ENCODE measurements at regions not wholly inside any gene's neighbourhood (a gene's known extent, or its start where the extent isn't known, plus 50 kb on each side); places are given as distances from the start of the nearest gene placed in this dataset.
"Not testable (repeated sequence)": the region's sequence is repeated elsewhere in the genome, so short reads cannot be mapped to it uniquely, and the experiment has no call there.

DNA sequence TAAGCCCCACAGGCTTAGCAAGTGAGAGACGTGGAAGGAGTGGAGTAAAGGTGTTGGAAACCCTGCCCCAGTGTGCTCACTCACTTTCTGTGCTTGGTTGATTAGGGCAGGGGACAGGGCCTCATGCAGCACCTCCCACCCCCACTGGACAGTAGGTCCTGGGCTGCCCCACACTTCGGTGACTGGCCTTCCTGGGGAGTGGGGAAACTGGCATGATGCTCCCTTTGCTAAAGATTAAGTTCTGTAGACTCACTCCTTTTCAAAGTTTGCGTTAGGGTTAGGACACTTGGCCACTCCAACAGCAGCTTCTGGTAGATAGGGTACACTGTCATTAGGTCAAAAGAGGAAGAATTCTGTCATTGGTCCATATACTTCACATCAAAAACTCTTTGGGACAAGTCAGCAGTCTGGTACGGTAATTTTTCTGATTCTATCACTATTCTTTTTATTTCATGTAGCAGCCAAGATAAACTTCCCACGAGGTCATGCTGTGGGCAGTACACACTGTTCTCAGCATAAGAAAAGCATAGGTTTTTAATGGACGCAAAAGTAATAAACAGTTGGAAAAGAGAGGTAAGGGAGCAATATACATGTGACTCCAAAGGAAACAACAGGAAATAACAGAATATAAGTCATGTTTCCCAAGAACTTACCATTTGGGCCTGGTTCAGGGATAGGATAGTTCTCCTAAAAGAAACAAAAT is 106.6 kb upstream of the TERB2 start:
- not testable (repeated sequence) for DNase-seq

DNA sequence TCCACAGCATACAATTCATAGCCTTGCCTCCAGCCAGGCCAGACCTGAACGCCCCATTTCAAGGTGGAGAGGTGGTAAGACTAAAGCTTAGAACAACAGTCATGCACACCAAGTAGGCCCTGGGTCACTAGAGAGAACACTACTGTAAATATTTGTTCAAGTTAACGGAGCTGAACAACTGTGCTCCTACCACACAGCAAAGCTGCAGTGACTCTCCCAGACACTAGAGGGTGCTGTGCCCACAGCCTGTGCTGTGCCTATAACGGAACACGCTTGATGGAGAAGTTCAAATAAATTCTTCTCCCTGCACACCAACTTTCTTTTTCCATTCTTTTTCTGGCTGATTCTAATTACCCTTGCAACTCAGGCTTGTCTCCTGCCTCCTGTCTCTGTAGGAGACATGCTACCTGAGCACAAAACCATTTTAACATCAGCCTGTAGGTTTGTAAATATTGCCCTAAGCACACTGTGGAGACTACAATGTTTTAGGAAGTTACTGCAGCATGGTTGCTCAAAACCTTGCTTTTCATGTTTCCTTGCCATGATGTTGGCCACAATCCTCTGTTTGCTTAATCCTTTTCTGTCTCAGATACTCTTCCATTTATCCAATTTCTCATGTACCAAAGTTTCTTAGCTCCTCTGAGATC is 103.1 kb upstream of the TERB2 start:
- DNase-seq: peak; percentile 30 to 55

DNA sequence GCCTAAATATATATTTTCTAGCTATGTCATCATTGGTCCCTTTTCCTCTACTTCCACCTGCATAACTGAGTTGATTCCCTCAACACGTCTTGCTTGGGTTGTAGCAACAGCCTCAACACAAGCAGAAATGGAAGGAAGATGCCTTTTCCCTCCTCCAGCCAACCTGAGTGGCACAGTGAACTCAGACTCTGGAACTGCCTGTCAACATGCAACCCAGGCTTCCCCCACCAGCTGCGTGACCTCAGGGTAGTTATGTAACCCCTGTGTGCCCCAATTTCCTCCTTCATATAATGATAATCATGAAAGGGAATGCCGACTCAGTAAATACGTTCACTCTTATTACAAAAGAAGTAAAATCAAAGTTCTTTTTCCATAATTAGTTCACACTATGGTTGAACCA is 101.8 kb upstream of the TERB2 start:
- not testable (repeated sequence) for DNase-seq

DNA sequence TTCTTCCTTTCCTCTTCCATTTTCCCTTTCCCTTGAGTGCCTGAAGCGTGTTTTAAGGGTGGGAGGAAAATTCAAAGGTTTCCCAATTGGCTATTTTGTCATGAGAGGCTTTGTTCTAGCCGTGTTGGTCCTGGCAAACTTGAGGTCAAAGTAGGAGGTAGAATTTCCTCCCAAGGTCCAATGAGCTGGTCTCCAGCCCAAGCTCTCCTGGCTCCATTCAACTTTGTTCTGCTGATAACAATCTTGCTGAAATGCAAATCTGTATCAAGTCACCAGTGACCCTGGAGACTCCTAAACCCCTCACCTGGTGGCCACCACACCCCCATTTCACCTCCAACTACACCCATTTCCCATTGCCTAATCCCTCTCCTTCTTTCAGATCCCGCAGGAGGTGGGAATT is 100.2 kb upstream of the TERB2 start:
- DNase-seq: not testable (repeated sequence)

DNA sequence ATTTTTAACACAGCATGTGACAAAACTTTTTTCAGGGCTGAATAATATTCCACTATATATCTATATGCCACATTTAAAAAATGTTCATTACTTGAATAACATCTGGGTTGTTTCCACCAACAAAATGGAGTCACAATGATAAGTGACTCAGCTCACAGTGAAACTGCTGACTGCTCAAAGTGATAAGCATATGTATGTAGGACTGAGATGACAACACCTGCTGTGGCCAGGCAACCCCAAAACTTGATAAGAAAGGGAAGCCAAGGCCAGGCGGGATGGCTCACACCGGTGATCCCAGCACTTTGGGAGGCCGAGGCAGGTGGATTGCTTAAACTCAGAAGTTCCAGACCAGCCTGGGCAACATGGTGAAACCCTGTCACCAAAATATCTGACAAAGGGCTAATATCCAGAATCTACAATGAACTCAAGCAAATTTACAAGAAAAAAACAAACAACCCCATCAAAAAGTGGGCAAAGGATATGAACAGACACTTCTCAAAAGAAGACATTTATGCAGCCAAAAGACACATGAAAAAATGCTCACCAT is 99.2 kb upstream of the TERB2 start:
- not testable (repeated sequence) for DNase-seq

DNA sequence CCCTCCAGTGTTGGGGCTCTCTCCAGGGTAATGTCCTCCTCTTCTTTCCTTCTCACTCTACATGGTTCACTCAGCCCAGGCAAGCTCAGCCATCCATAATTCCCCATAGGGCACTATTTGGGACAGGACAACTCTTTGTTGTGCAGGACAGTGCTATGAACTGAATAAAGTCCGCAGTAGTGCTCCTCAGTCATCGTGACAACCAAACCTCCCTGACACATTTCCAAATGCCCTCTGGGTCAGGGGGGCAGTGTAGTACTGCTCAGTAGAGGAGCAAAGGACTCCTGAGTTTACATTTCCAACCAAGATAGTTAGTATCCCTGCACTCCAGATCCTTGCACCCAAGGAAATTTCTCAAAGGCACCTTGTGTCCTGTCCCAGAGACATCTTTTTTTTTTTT is 97.4 kb upstream of the TERB2 start:
- DNase-seq: not testable (repeated sequence)

DNA sequence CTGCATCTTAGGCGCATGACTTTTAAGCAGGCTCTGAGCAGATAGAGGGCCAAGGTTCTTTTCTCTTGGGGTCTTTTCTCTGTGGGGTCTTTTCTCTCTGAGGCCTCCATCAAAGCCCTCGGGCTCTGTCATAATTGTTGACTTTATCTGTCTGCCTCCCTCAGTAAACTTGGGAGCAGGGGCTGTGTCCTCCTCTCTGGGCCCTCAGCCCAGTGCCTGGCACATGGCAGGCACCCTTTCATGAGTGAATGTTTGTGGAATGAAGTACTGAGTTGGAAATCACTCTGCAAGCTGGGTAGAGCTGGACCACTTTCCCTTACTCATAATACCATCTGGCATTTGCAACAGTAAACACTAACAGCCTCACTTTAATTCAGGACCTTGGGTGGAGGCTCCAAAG is 96.3 kb upstream of the TERB2 start:
- not testable (repeated sequence) for DNase-seq

DNA sequence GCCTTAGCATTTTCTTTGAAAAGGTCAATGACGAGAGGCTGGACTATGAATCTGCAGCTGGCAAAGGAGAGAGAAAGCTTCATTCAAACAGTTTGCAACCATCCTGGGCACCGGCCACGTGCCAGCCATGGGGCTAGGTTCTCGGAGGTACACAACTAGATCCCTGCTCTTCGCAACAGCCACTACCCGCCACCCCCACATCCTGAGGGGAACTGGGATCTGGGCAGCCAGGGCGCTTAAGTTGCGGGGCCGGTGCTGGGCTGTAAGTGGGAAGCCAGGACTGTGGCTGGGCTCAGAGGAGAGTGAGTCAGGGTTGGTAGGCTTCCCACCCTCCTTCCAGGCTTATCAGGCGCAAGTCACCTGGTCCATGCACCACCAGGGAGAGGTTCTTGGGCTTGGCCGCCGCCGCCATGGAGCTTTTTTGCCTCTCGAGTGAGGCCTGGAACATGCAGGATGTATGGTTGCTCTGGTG is 95.0 kb upstream of the TERB2 start:
- no peak for DNase-seq

DNA sequence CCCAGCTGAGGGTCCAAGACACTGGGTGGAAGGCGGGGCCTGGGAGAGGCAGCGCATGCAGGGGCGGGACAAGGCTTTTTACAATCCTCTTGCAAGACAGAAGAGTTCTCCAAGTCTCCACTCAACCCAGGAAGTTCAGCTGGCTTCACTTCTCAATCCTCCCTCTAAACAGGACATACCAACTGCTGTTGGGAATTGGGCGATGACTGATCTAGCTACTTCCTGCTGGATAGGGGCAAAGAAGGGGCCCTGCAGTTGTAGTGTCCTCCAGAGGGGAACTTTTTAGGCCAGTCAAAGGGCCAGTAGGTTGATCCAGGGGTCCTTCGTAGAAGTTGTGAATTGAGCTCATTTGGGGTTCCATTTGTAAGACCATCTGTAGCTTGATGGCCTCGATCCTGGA is 94.6 kb upstream of the TERB2 start:
- no peak for DNase-seq

DNA sequence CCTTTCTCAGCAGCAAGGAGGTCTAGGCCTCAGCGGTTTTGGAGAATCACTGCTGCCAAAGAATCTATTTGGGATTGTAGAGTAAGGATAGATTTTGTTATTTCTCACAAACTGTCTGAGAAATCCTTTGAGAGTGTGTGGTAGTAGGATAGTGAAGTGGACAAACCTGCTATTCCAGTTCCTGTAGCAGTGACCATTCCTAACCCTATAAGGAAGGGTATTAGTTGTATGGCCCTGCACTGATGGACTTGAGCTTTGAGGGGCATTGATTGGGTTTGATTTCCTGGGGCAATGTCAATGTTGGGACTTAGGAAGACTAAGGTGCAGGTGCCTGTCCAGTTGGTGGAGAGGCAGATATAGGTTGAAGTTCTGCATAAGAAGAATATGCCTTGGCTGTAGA is 93.6 kb upstream of the TERB2 start:
- DNase-seq: not testable (repeated sequence)

DNA sequence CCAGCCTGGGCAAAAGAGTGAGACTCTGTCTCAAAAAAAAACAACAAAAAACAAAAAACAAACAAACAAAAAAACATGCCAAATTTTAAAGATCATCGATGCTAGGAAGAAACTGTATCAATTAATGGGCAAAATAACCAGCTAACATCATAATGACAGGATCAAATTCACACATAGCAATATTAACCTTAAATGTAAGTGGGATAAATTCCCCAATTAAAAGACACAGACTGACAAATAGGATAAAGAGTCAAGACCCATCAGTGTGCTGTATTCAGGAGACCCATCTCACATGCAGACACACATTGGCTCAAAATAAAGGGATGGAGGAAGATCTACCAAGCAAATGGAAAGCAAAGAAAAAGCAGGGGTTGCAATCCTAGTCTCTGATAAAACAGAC is 88.4 kb upstream of the TERB2 start:
- not testable (repeated sequence) for DNase-seq

DNA sequence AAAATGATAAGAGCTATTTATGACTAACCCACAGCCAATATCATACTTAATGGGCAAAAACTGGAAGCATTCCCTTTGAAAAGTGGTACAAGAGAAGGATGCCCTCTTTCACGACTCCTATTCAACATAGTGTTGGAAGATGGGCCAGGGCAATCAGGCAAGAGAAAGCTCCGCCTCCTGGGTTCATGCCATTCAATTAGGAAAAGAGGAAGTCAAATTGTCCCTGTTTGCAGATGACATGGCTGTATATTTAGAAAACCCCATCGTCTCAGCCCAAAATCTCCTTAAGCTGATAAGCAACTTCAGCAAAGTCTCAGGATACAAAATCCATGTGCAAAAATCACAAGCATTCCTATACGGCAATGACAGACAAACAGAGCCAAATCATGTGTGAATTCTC is 86.4 kb upstream of the TERB2 start:
- not testable (repeated sequence) for DNase-seq

DNA sequence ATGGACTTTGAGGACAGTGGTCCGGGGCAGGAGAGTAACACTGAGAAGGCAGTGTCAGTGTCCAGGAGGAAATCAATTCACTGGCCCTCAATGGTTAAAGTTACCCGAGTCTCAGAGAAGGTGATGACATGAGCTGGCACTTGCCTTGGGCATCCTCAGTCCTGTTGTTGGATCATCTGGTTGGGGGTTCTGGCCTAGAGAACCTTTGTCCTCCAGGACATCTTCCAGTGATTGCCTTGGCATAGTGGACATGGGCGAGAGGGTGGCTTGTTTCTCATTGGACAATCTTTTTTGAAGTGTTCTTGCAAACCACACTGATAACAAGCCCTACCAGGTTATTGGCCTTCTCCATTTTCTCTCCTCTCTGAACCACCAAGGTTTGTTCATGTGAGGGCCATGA is 83.4 kb upstream of the TERB2 start:
- no peak for DNase-seq

DNA sequence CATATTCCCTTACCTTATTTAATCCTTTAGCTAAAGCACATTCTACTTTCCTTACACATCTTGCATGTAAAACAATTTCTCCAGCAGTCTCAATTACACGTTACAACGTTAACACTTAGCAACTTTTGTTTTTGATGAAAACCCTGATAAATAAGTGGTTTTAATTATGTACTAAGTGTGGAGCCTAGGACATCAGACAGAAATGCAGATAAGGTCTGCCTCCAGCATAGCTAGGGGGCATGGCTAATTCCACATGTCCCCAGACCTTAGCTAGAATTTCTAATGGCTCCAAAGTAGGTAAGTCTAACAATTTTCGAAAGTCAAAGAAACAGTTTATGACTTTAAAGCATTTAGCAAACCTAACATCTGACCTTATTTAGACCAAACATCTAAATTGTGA is 77.4 kb upstream of the TERB2 start:
- DNase-seq: no peak

DNA sequence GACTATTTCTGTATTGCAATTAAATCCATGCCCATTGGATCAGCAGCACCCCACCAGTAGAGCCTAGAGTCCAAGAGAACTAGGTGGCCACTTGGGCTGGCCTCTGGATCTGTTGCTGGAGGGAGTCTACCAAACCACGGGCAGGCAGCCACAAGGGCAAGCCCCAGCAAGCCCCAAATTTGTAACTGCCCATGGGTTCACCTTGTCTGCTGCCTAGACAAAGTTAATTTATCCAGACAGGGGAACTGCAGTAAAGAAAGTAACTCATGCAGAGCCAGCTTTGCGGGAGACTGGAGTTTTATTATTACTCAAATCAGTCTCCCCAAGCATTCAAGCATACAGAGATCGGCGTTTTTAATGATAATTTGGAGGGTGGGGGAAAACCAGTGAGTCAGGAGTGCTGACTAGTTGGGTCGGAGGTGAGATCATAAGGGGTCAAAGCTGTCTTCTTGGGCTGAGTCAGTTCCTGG is 74.0 kb upstream of the TERB2 start:
- DNase-seq: no peak

DNA sequence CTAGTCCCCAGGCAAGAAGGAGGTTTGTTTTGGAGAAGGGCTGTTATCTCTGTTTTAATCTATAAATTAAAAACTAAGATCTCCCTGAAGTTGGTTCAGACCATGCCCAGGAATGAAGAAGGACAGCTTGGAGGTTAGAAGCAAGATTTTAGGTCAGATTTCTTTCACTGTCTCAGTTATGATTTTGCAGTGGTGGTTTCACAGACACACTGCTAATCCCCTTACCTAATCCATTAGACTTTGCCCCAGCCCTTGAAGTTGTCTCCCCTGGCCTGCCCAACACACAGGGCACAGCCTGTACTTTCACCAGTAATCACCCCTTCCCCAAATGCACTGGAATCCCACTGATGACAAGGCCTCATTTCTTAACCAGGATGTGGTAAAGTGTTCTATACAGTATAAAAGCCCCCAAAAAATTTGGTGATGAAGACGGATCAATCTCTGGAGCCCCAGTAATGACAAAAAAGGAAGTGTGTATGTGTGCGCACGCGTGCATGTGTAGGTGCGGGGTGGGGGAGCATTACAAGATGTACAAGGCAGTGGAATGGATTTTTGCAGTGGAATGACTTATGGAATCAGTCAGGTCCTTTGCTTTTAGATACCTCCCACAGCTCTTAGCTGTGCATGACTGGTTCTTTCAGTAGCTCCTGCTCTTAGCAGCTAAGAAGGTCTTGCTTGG is 73.1 kb upstream of the TERB2 start:
- DNase-seq: no peak

DNA sequence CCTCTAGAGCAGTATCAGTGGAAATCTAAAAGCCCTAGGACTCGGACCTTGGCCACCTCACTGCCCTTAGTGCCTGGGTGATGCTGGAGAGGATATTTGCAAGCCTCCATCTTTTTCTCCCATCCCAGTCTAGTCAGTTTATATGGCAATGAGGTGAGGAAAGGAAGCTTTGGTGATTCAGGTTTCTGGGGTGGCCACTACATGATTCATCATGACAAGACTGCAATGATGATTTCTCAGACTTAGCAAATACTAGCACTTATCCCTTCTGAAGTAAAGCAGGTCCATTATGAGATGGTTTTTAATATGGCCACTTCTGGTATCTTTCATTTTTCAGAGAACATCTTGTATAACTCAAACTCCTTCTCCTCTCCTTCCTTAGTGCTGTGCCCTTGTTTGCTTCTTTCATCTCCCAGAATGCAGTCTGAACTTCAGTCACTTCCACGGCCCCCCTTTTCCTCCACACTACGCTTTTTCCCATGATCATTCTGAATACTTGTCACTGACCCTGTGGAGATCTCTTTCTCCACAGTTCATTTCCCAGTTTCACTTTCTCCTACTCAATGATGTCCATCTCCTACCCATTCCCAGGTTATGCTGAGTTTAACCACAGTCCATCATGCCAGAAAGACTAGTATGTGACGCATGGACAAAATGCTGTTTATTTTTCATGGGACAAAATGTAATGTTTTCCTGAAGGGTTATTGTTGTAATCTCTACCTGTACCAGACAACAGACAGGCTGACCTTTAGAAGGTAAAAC is 57.4 kb upstream of the TERB2 start:
- not testable (repeated sequence) for DNase-seq

DNA sequence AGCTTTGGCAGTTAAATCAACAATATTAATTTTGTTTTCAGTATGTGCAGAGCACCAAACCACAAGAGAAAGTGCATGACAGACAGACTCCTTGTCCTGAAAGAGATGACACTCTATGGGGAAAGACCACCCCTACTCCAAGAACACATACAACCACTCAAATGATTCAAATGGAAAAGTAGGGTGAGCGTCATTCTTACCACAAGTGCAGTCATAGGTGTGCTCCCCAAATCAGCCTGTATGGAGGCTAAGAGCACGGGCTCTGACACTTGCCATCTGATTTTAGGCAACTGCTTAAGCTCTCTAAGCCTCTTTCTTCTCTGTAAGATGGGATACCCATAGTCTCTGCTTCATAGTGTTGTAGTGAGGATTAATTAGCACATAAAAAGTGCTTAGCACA is 56.7 kb upstream of the TERB2 start:
- not testable (repeated sequence) for DNase-seq

DNA sequence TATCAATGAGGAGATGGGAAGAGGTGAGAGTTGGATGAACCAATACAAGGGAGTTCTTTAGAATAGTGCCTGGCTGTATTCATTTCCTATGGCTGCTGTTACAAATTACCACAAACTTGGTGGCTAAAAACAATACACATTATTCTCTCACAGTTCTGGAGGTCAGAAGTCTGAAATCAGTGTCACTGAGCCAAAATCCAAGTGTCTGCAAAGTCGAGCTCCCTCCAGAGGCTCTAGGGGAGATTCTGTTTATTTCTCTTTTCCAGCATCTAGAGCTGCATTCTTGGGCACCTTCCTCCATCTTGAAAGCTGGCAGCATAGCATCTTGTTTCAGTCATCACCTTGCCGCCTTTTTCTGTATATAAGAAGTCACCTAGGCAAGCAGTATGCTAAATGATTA is 55.7 kb upstream of the TERB2 start:
- DNase-seq: not testable (repeated sequence)

DNA sequence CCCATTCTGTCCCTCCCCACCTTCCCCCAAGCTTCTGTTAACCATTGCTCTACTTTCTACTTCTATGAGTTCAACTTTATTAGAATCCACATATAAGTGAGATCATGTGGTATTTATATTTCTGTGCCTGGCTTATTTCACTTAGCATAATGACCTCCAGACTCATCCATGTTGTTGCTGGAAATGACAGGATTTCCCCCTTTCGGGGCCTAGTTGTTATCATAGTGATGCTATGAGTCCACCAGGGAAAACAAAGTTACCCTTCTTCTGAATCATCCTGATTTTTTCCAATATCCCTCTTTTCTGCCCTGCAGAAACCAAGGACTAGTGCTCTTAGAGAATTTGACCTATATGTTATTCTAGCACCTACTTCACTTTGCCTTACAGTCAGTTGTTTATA is 53.2 kb upstream of the TERB2 start:
- not testable (repeated sequence) for DNase-seq

DNA sequence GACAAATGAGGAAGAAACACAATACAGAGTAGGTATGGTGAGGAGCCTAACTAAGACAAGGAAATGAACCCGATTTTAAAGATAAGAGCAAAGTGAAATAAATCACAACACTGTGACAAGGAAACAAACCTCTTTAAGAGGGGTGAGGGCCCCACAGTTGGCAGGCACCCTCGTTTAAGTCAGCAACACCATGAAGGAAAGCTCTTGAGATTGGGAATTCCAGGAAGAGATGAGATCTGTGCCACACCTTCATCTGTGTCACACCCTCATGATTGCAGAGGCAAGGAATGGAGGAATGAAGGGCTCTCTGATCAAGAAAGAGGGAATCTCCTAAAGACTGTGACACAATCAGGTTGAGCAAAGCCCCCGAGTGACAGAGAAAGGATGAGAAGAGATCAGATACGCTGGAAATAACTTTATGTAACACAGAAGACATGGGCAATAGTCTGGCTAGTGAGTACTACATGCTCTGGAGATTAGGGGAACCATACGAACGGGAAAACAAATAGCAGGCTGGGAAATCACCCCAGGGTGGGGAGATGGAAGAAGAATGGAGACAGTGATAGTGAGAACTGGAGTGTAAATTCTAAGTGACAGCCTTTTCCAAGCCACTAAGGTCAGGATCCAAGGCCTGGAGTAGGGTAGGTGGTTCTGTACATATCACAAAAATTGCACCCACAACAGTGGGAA is 51.7 kb upstream of the TERB2 start:
- not testable (repeated sequence) for DNase-seq

Measured in AML-193 (cell line).